ENCODE measurements at regions not wholly inside any gene's neighbourhood (a gene's known extent, or its start where the extent isn't known, plus 50 kb on each side); places are given as distances from the start of the nearest gene placed in this dataset.

GRCh38 chr6:90729057-90729456 is 142.2 kb upstream of the MAP3K7 start (continued):
- TF ChIP-seq SIN3A (conservative IDR thresholded peaks at IDR 0.05 in 1 of 2, IDR thresholded peaks at IDR 0.05 in 1 of 2; ENCODE audit: low read depth in 1 of 2, low read length in 2 of 2) (no peak), CBX8 (IDR thresholded peaks at IDR 0.05; ENCODE audit: borderline replicate concordance, low read depth, low read length) (no peak), CHD2 (IDR thresholded peaks at IDR 0.05; ENCODE audit: low read length) (no peak), BCL11A (IDR thresholded peaks at IDR 0.05; ENCODE audit: low read depth in 2 of 2, low read length in 2 of 2) (no peak)

Measured in H1 (cell line).